HepG2 (cell line): ENCODE measurements at regions not wholly inside any gene's neighbourhood (a gene's known extent, or its start where the extent isn't known, plus 50 kb on each side); places are given as distances from the start of the nearest gene placed in this dataset.

Experiments
- ATF7 ChIP-seq, 2 experiments: fragments of 450-650 bp in 1 of 2; sonication (generic) in 1 of 2; formaldehyde crosslinking in 1 of 2; IDR thresholded peaks; 2 replicates each; pipeline versions ENCODE4 v1.4.0 to v1.6.1; 2016 to 2020; ENCODE audit warnings: antibody characterized with exemption in 1 of 2, mild to moderate bottlenecking in 1 of 2, missing genetic modification reagents in 1 of 2
- E2F5 ChIP-seq: sonication (generic); formaldehyde crosslinking; conservative IDR thresholded peaks from 2 replicates; pipeline ENCODE4 v1.4.0; 2020; ENCODE audit warnings: missing genetic modification reagents

- TF ChIP-seq E2F5 (CRISPR knock-in tag) (no peak), ATF7 (IDR thresholded peaks at IDR 0.05) (no peak), ATF7 (CRISPR knock-in tag; IDR thresholded peaks at IDR 0.05) (no peak)
Observed at GRCh38 chr16:72542102-72542501, 370.1 kb upstream of the PMFBP1 start.
